Astrocyte (in vitro differentiated cells and primary cell): ENCODE measurements at regions not wholly inside any gene's neighbourhood (a gene's known extent, or its start where the extent isn't known, plus 50 kb on each side); places are given as distances from the start of the nearest gene placed in this dataset.

Experiments used
- DNase-seq: peaks from one replicate; pipeline ENCODE4 v3.0.0-alpha.2; 2010; ENCODE audit warnings: low read depth
- FAIRE-seq: peaks from 2 replicates; lab custom pipeline; 2011; peaks lifted over from hg19 to GRCh38; lab: Jason Lieb, UNC
- H2AFZ ChIP-seq: 2 replicates; pipeline ENCODE4 v1.6.0; 2012; ENCODE audit warnings: low read depth, low read length, inconsistent platforms
- H3K27ac ChIP-seq: 2 replicates; pipeline ENCODE4 v1.5.1; 2011; ENCODE audit warnings: low read depth, low read length, inconsistent platforms
- H3K27me3 ChIP-seq: 2 replicates; pipeline ENCODE4 v1.6.0; 2011; ENCODE audit warnings: low read length, inconsistent platforms; ENCODE audit not compliant: insufficient read depth
- H3K36me3 ChIP-seq: 2 replicates; pipeline ENCODE4 v1.5.1; 2011; ENCODE audit warnings: low read length, inconsistent platforms; ENCODE audit not compliant: insufficient read depth
- H3K4me1 ChIP-seq: 2 replicates; pipeline ENCODE4 v1.5.1; 2011; ENCODE audit warnings: low read length, inconsistent platforms; ENCODE audit not compliant: insufficient read depth
- H3K4me2 ChIP-seq: 2 replicates; pipeline ENCODE4 v1.6.0; 2012; ENCODE audit warnings: low read length, inconsistent platforms
- H3K4me3 ChIP-seq: 2 replicates; pipeline ENCODE4 v1.5.1; 2011; ENCODE audit warnings: low read depth, mild to moderate bottlenecking, low read length, inconsistent platforms; ENCODE audit not compliant: insufficient read depth
- H3K79me2 ChIP-seq: 2 replicates; pipeline ENCODE4 v1.6.0; 2012; ENCODE audit warnings: mild to moderate bottlenecking, low read length, inconsistent platforms; ENCODE audit not compliant: insufficient read depth
- H3K9ac ChIP-seq: 2 replicates; pipeline ENCODE4 v1.6.0; 2012; ENCODE audit warnings: mild to moderate bottlenecking, low read length, inconsistent platforms
- H3K9me3 ChIP-seq: 2 replicates; pipeline ENCODE4 v1.5.1; 2012; ENCODE audit warnings: low read depth, mild to moderate bottlenecking, low read length, inconsistent platforms; ENCODE audit not compliant: insufficient read depth
- H4K20me1 ChIP-seq: 2 replicates; pipeline ENCODE4 v1.6.0; 2012; ENCODE audit warnings: low read length, inconsistent platforms; ENCODE audit not compliant: insufficient read depth
- H3K27ac Mint-ChIP-seq: one replicate; pipeline ENCODE4 v1.8.0; 2021; ENCODE audit warnings: mild to moderate bottlenecking, mixed read lengths; ENCODE audit not compliant: unreplicated experiment
- H3K27me3 Mint-ChIP-seq: one replicate; pipeline ENCODE4 v1.8.0; 2021; ENCODE audit warnings: low read depth, mixed read lengths; ENCODE audit not compliant: unreplicated experiment
- H3K36me3 Mint-ChIP-seq: one replicate; pipeline ENCODE4 v1.8.0; 2021; ENCODE audit warnings: low read depth, mixed read lengths; ENCODE audit not compliant: unreplicated experiment
- H3K4me1 Mint-ChIP-seq: one replicate; pipeline ENCODE4 v1.8.0; 2021; ENCODE audit warnings: low read depth, mixed read lengths; ENCODE audit not compliant: unreplicated experiment
- H3K4me3 Mint-ChIP-seq: one replicate; pipeline ENCODE4 v1.8.0; 2021; ENCODE audit warnings: mild to moderate bottlenecking, moderate library complexity, mixed read lengths; ENCODE audit not compliant: unreplicated experiment
- H3K9me3 Mint-ChIP-seq: one replicate; pipeline ENCODE4 v1.8.0; 2021; ENCODE audit warnings: mild to moderate bottlenecking, mixed read lengths; ENCODE audit not compliant: unreplicated experiment
- CTCF ChIP-seq: IDR thresholded peaks from 2 replicates; pipeline ENCODE4 v1.5.1; 2011; ENCODE audit warnings: low read depth, mild to moderate bottlenecking, inconsistent platforms, low read length, moderate library complexity; ENCODE audit not compliant: insufficient read depth
- EZH2 ChIP-seq: IDR thresholded peaks from 2 replicates; pipeline ENCODE4 v1.6.1; 2012; ENCODE audit warnings: mild to moderate bottlenecking, low read length, inconsistent platforms; ENCODE audit not compliant: insufficient read depth

GRCh38 chr5:61734966-61735365, 402.9 kb downstream of the ZSWIM6 start:
- Histone ChIP-seq H3K9me3 (no peaks in the 10 kb centered on the region), H2AFZ (no peak overlapping the region), H4K20me1 (no peaks in the 10 kb centered on the region), H3K4me3 (no peak overlapping the region), H3K36me3 (no peaks in the 10 kb centered on the region), H3K4me2 (no peak overlapping the region), H3K27ac (no peak overlapping the region), H3K9ac (no peak overlapping the region), H3K4me1 (peaks cover 9% of the 10 kb centered on the region), H3K79me2 (no peaks in the 10 kb centered on the region), H3K27me3 (peaks cover 2% of the 10 kb centered on the region)
- H3K4me3 Mint-ChIP-seq: no peak overlapping the region
- no peaks in the 10 kb centered on the region for H3K36me3 Mint-ChIP-seq
- H3K9me3 Mint-ChIP-seq: no peaks in the 10 kb centered on the region
- no peak overlapping the region for H3K27ac Mint-ChIP-seq
- H3K4me1 Mint-ChIP-seq: peaks cover 8% of the 10 kb centered on the region
- H3K27me3 Mint-ChIP-seq: peaks cover 23% of the 10 kb centered on the region
- TF ChIP-seq CTCF (no peak), EZH2 (no peak)
- FAIRE-seq: no peak
- DNase-seq: peak; percentile 4

GRCh38 chr5:61735531-61735930, 403.5 kb downstream of the ZSWIM6 start:
- no peaks in the 10 kb centered on the region for H3K79me2 ChIP-seq
- no peak overlapping the region for H3K4me2 ChIP-seq
- DNase-seq (peak; percentile 4), FAIRE-seq (no peak)
- no peak overlapping the region for H3K4me3 Mint-ChIP-seq
- H3K27me3 Mint-ChIP-seq: peaks cover 18% of the 10 kb centered on the region
- H3K27ac ChIP-seq: no peak overlapping the region
- H3K36me3 ChIP-seq: no peaks in the 10 kb centered on the region
- peaks cover under 1% of the 10 kb centered on the region for H3K36me3 Mint-ChIP-seq
- no peaks in the 10 kb centered on the region for H4K20me1 ChIP-seq
- no peaks in the 10 kb centered on the region for H3K9me3 ChIP-seq
- H3K4me1 Mint-ChIP-seq: peaks cover 8% of the 10 kb centered on the region
- TF ChIP-seq EZH2 (no peak), CTCF (no peak)
- no peak overlapping the region for H2AFZ ChIP-seq
- peaks cover 2% of the 10 kb centered on the region for H3K27me3 ChIP-seq
- H3K27ac Mint-ChIP-seq: no peak overlapping the region
- no peak overlapping the region for H3K4me3 ChIP-seq
- no peak overlapping the region for H3K9ac ChIP-seq
- peaks cover 9% of the 10 kb centered on the region for H3K4me1 ChIP-seq
- no peaks in the 10 kb centered on the region for H3K9me3 Mint-ChIP-seq

GRCh38 chr5:61735995-61736394, 403.9 kb downstream of the ZSWIM6 start:
- H4K20me1 ChIP-seq: no peaks in the 10 kb centered on the region
- H3K4me2 ChIP-seq: no peak overlapping the region
- no peak for DNase-seq
- Mint-ChIP-seq H3K27me3 (peaks cover 17% of the 10 kb centered on the region), H3K4me1 (peaks cover 8% of the 10 kb centered on the region), H3K27ac (no peak overlapping the region), H3K9me3 (no peaks in the 10 kb centered on the region), H3K36me3 (peaks cover 2% of the 10 kb centered on the region), H3K4me3 (no peak overlapping the region)
- no peak for FAIRE-seq
- TF ChIP-seq CTCF (no peak), EZH2 (no peak)
- no peaks in the 10 kb centered on the region for H3K79me2 ChIP-seq
- no peak overlapping the region for H3K9ac ChIP-seq
- H3K4me1 ChIP-seq: peaks cover 9% of the 10 kb centered on the region
- H3K36me3 ChIP-seq: no peaks in the 10 kb centered on the region
- no peak overlapping the region for H3K4me3 ChIP-seq
- no peak overlapping the region for H2AFZ ChIP-seq
- no peaks in the 10 kb centered on the region for H3K9me3 ChIP-seq
- peaks cover 1% of the 10 kb centered on the region for H3K27me3 ChIP-seq
- no peak overlapping the region for H3K27ac ChIP-seq
